Esophagus squamous epithelium (tissue), 5 donors: ENCODE measurements at regions not wholly inside any gene's neighbourhood (a gene's known extent, or its start where the extent isn't known, plus 50 kb on each side); places are given as distances from the start of the nearest gene placed in this dataset.

ENCODE experiments used
- DNase-seq: peaks from one replicate; lab custom pipeline; 2025; lab: John Stamatoyannopoulos, UW
- H3K27ac ChIP-seq, 4 donors: fragments of 200-600 bp; sonication (generic); one replicate each; pipeline ENCODE4 v1.5.1; 2016 to 2019; ENCODE audit warnings: mild to moderate bottlenecking in 1 of 4
- H3K27me3 ChIP-seq, 4 donors: fragments of 200-600 bp; sonication (generic); 1 replicate in 3 of 4; 2 replicates in 1 of 4; pipeline versions ENCODE4 v1.5.1 to v1.6.0; 2017 to 2021; ENCODE audit warnings: antibody characterized with exemption in 1 of 4
- H3K36me3 ChIP-seq, 3 donors: fragments of 200-600 bp; sonication (generic); one replicate each; pipeline ENCODE4 v1.5.1; 2016 to 2019
- H3K4me1 ChIP-seq, 3 donors: fragments of 200-600 bp; sonication (generic); one replicate each; pipeline ENCODE4 v1.5.1; 2017 to 2019
- H3K4me3 ChIP-seq, 4 donors: fragments of 200-600 bp; sonication (generic); 1 replicate in 3 of 4; 2 replicates in 1 of 4; pipeline ENCODE4 v1.5.1; 2016 to 2019; ENCODE audit warnings: mild to moderate bottlenecking in 2 of 4, moderate library complexity in 1 of 4
- H3K9me3 ChIP-seq, 3 donors: fragments of 200-600 bp; sonication (generic); one replicate each; pipeline ENCODE4 v1.5.1; 2016 to 2019
- POLR2A ChIP-seq, 4 donors: fragments of 450-650 bp; IDR thresholded peaks; one replicate each; pipeline ENCODE4 v1.6.1; 2017; ENCODE audit warnings: antibody characterized with exemption in 4 of 4, mild to moderate bottlenecking in 4 of 4, moderate library complexity in 3 of 4
- WGBS, 2 donors: methylation state at CpG; one replicate each; pipeline ENCODE4 v1.1.5; 2018; 5-methylcytosine and 5-hydroxymethylcytosine counted together
- intact Hi-C: fragments of 100-400 bp; cut with DNase I; formaldehyde crosslinking; loops from one replicate; pipeline ENCODE4 v1.15.0; 2022
- TF ChIP-seq, protein P1 (sequence below), 6 experiments: fragments of 450-650 bp in 4 of 6; fragments of 200-600 bp in 2 of 6; sonication (generic) in 2 of 6; IDR thresholded peaks; one replicate each; pipeline ENCODE4 v1.5.1; 2016 to 2019; ENCODE audit warnings: antibody characterized with exemption in 6 of 6, mild to moderate bottlenecking in 4 of 6, moderate library complexity in 4 of 6
- donor health status: DM: yes; HTN: yes; CAD: no.

DNA sequence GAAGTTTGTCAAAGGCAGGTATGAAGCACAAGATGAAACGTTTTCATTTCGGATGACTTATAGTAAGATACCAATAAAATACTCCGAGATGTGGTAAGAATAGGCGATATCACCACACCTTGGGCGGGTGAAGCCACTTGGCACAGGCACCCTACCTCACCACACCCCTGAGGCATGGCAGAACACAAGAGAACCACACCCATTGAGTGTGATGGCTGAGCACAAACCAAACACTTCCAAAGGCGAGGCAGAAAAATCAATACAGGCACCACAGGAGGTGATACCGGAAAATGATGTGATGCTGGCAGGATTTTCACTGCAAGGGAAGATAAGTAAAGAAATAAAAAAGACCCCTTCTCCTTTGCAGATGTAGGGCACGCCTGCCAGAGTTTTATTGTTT is 332.9 kb upstream of the PRDM1 start:
- no peak overlapping the region for H3K4me3 ChIP-seq
- no peaks in the 10 kb centered on the region for H3K27me3 ChIP-seq
- no peaks in the 10 kb centered on the region for H3K9me3 ChIP-seq
- TF ChIP-seq POLR2A (IDR thresholded peaks at IDR 0.05) = no peak
- TF ChIP-seq, protein P1, sequence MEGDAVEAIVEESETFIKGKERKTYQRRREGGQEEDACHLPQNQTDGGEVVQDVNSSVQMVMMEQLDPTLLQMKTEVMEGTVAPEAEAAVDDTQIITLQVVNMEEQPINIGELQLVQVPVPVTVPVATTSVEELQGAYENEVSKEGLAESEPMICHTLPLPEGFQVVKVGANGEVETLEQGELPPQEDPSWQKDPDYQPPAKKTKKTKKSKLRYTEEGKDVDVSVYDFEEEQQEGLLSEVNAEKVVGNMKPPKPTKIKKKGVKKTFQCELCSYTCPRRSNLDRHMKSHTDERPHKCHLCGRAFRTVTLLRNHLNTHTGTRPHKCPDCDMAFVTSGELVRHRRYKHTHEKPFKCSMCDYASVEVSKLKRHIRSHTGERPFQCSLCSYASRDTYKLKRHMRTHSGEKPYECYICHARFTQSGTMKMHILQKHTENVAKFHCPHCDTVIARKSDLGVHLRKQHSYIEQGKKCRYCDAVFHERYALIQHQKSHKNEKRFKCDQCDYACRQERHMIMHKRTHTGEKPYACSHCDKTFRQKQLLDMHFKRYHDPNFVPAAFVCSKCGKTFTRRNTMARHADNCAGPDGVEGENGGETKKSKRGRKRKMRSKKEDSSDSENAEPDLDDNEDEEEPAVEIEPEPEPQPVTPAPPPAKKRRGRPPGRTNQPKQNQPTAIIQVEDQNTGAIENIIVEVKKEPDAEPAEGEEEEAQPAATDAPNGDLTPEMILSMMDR (IDR thresholded peaks at IDR 0.05) = no peak
- 40 to 60% methylated on average over 8 of the region's 8 CpGs for WGBS, 2 donors
- intact Hi-C loops = no loop called here
- no peak for DNase-seq
- H3K36me3 ChIP-seq = no peaks in the 10 kb centered on the region
- H3K4me1 ChIP-seq = peaks cover 11 to 36% (median 17%) of the 10 kb centered on the region in 3 donors
- peak overlapping the region in 3 of 4 donors; percentile 41 to 73 (median 51) for H3K27ac ChIP-seq

DNA sequence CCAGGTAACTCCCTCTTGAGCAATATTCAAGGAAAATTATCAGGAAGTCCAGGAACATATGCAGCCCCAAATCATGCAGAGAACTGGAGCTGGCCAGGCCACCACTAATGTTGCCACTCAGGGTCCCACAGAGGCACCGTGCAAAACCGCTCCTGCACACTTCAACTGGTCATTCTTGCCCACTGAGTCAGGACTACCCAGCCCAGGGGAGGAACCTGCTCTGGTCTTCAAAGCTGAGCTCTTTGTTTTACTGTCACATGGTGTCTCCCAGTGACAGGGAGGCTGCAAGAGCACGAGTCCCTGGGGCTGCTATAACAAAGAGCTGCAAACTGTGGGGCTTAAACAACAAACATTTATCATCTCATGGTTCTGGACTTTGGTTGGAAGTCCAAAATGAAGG is 336.0 kb upstream of the PRDM1 start:
- no peak for TF ChIP-seq POLR2A (IDR thresholded peaks at IDR 0.05)
- TF ChIP-seq, protein P1 (IDR thresholded peaks at IDR 0.05) = no peak
- DNase-seq = no peak
- no peak overlapping the region for H3K27ac ChIP-seq
- H3K9me3 ChIP-seq = no peaks in the 10 kb centered on the region
- WGBS, 2 donors = 75 to 96% methylated on average over 1 to 3 of the region's 3 CpGs
- intact Hi-C loops = no loop called here
- H3K4me3 ChIP-seq = no peak overlapping the region
- no peaks in the 10 kb centered on the region for H3K27me3 ChIP-seq
- H3K36me3 ChIP-seq = no peaks in the 10 kb centered on the region
- H3K4me1 ChIP-seq = peaks cover 9 to 34% (median 11%) of the 10 kb centered on the region in 3 donors

DNA sequence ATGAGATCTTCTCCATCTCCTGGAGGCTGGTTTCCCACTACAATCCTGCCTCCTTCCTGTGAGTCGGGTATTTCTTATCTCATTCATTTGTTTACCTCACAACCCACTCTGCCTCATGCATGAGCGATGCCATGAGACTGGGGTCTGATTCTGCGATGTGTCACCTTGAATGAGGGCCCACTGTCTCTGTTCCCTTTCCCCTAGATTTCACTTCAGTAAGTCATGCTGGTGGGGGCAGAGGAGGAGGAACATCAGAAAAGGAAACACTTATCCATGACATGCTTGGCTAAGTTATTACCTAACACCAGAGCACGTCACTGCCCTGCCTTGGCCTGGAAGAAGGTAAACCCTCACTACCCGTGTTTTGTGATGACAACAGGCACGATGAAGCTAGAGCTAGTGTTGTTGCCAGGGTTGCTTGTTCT is 337.4 kb upstream of the PRDM1 start:
- DNase-seq = no peak
- Histone ChIP-seq H3K4me1 (peaks cover 6 to 32% (median 8%) of the 10 kb centered on the region in 3 donors), H3K27ac (peak overlapping the region in 1 of 4 donors; percentile 4), H3K4me3 (no peak overlapping the region), H3K9me3 (no peaks in the 10 kb centered on the region), H3K36me3 (no peaks in the 10 kb centered on the region), H3K27me3 (no peaks in the 10 kb centered on the region)
- intact Hi-C loops = loop anchor here (10.0 kb wide), 1 partner anchor 236 kb away; no protein-coding TSS in a partner anchor
- 56 to 69% methylated on average over 4 to 6 of the region's 6 CpGs for WGBS, 2 donors
- TF ChIP-seq, protein P1 (IDR thresholded peaks at IDR 0.05) = no peak
- no peak for TF ChIP-seq POLR2A (IDR thresholded peaks at IDR 0.05)

DNA sequence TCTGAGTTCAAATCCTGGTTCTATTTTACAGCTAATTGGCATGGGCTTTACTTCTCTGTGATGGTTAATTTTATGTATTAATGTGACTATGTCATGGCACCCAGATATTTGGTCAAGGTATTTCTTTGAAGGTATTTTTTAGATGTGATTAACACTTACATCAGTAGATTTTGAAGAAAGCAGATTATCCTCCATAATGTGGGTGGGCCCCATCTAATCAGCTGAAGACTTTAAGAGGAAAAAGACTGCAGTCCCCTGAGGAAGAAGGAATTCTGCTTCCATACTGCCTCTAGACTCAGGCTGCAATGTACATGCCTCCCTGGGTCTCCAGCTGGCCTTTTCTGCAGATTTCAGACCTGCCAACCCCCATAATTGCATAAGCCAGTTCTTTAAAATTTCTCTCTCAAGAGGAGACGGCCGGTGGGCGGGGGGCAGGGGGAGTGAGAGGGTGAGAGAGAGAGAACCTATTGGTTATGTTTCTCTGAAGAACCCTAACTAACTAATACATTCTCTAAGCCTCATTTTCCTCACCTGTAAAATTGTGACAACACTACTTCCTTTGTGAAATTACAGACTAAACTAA is 338.2 kb upstream of the PRDM1 start:
- intact Hi-C loops = loop anchor here (10.0 kb wide), 1 partner anchor 237 kb away; no protein-coding TSS in a partner anchor
- TF ChIP-seq POLR2A (IDR thresholded peaks at IDR 0.05) = no peak
- TF ChIP-seq, protein P1 (IDR thresholded peaks at IDR 0.05) = no peak
- H3K4me1 ChIP-seq = peaks cover 0 to 23% (median 0%) of the 10 kb centered on the region in 3 donors

DNA sequence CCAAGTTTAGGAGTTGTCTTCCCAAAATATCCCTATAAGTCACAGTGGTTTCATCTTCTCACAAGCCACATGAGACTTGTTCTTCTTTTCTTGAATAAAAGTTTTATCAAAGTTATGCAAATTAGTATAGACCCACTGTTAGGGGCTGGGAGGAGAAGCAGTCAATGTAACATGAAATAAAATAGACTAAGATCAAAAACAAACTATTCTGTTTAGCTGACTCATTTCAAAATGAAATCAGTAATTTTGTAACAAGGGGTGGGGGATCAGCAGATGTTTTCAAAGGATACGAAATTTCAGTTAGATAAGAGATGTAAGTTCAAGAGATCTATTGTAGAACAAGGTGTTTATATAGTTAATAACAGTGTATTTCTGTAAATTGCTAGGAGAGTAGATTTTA is 339.6 kb upstream of the PRDM1 start:
- Histone ChIP-seq H3K27me3 (no peaks in the 10 kb centered on the region), H3K4me1 (peaks cover 0 to 17% (median 0%) of the 10 kb centered on the region in 3 donors), H3K4me3 (no peak overlapping the region), H3K36me3 (no peaks in the 10 kb centered on the region), H3K9me3 (no peaks in the 10 kb centered on the region), H3K27ac (no peak overlapping the region)
- intact Hi-C loops = loop anchor here (10.0 kb wide), 1 partner anchor 238 kb away; no protein-coding TSS in a partner anchor
- DNase-seq = no peak
- WGBS, 2 donors = 52 to 61% methylated on average over 1 of the region's 1 CpG
- TF ChIP-seq, protein P1 (IDR thresholded peaks at IDR 0.05) = no peak
- no peak for TF ChIP-seq POLR2A (IDR thresholded peaks at IDR 0.05)

More for the DNA sequence above, 338.2 kb upstream of the PRDM1 start:
- H3K4me3 ChIP-seq = no peak overlapping the region
- H3K27me3 ChIP-seq = no peaks in the 10 kb centered on the region
- DNase-seq = no peak
- no peaks in the 10 kb centered on the region for H3K9me3 ChIP-seq
- no peaks in the 10 kb centered on the region for H3K36me3 ChIP-seq
- 85 to 96% methylated on average over 3 of the region's 3 CpGs for WGBS, 2 donors
- H3K27ac ChIP-seq = no peak overlapping the region
